ENCODE measurements at regions not wholly inside any gene's neighbourhood (a gene's known extent, or its start where the extent isn't known, plus 50 kb on each side); places are given as distances from the start of the nearest gene placed in this dataset.

GRCh38 chr18:51864219-51864965 is 475.6 kb upstream of the DCC start:
- no peak overlapping the region for H3K4ac ChIP-seq (ENCODE audit: low read depth, low read length)
- H3T11ph ChIP-seq (ENCODE audit: low read length) = no peak overlapping the region
- H3K79me1 ChIP-seq (ENCODE audit: insufficient read depth, low read depth, low read length, poor library complexity, severe bottlenecking) = no peaks in the 10 kb centered on the region
- H3K79me2 ChIP-seq (ENCODE audit: insufficient read depth, low read length) = no peaks in the 10 kb centered on the region
- Mint-ChIP-seq H3K36me3 (ENCODE audit: insufficient read depth in 1 of 3, low read depth in 3 of 3) (peaks cover 4 to 7% (median 5%) of the 10 kb centered on the region in 3 experiments; a peak in 5 of 7 replicates), H3K4me1 (no peaks in the 10 kb centered on the region), H3K9me3 (peaks cover 15 to 18% of the 10 kb centered on the region in 2 experiments), H3K27ac (no peak overlapping the region), H3K27me3 (ENCODE audit: low read depth) (no peaks in the 10 kb centered on the region; the same call in 1 of the 2 replicates), H3K4me3 (no peak overlapping the region)
- TF ChIP-seq CTCF (conservative IDR thresholded peaks at IDR 0.05) = no peak
- no peak overlapping the region for H3K14ac ChIP-seq (ENCODE audit: insufficient read depth, low read length)
- no peak overlapping the region for H2BK15ac ChIP-seq (ENCODE audit: low read depth, low read length)
- no peak overlapping the region for H2AK5ac ChIP-seq (ENCODE audit: insufficient read length, low read length)
- no peak overlapping the region for H2BK20ac ChIP-seq (ENCODE audit: low read depth, low read length, poor library complexity, severe bottlenecking)
- H3K18ac ChIP-seq (ENCODE audit: insufficient read length, low read depth, low read length) = no peak overlapping the region
- no peaks in the 10 kb centered on the region for H3K4me1 ChIP-seq (ENCODE audit: insufficient read depth, low read length)
- H3K9ac ChIP-seq (ENCODE audit: extremely low read depth, insufficient read length, low read length) = no peak overlapping the region
- no peak overlapping the region for H3K56ac ChIP-seq (ENCODE audit: insufficient read length, low read depth, low read length)
- H4K5ac ChIP-seq (ENCODE audit: insufficient read length, low read depth, low read length) = no peak overlapping the region
- no peak overlapping the region for H2BK120ac ChIP-seq (ENCODE audit: low read depth, low read length, poor library complexity, severe bottlenecking)
- H2AFZ ChIP-seq (ENCODE audit: low read length) = no peak overlapping the region
- H3K27me3 ChIP-seq (ENCODE audit: insufficient read depth, low read length) = no peaks in the 10 kb centered on the region
- H4K8ac ChIP-seq (replicated peaks; ENCODE audit: insufficient read length, low read depth, low read length) = no peak overlapping the region
- DNase-seq = no peak
- no peak overlapping the region for H2BK12ac ChIP-seq (ENCODE audit: insufficient read length, low read depth, low read length)
- H3K4me2 ChIP-seq (ENCODE audit: insufficient read depth, insufficient read length, low read length) = no peak overlapping the region
- H4K91ac ChIP-seq (ENCODE audit: insufficient read length, low read depth, low read length) = no peak overlapping the region
- WGBS (ENCODE audit: extremely low coverage, insufficient read length, low lambda C conversion rate) = no CpG with 5 or more reads among the region's 36 CpGs
- no peak overlapping the region for H3K23ac ChIP-seq (ENCODE audit: insufficient read length, low read depth, low read length)
- no peaks in the 10 kb centered on the region for H3K9me3 ChIP-seq (ENCODE audit: control insufficient read depth, low read depth, low read length)
- H2BK5ac ChIP-seq (ENCODE audit: insufficient read length, low read length) = no peak overlapping the region
- H4K20me1 ChIP-seq (ENCODE audit: control insufficient read depth, insufficient read depth, insufficient read length) = no peaks in the 10 kb centered on the region
- no peaks in the 10 kb centered on the region for H3K23me2 ChIP-seq (ENCODE audit: insufficient read length, low read depth, low read length, poor library complexity, severe bottlenecking)
- H3K27ac ChIP-seq (ENCODE audit: insufficient read length, low read depth, low read length) = no peak overlapping the region
